HepG2 (cell line): ENCODE measurements at regions not wholly inside any gene's neighbourhood (a gene's known extent, or its start where the extent isn't known, plus 50 kb on each side); places are given as distances from the start of the nearest gene placed in this dataset.

Source experiments
- ATAC-seq: fragments of 200-7000 bp; cut with Tn5 transposase; 3 replicates; pipeline ENCODE4 v1.9.1; 2020; ENCODE audit warnings: mild to moderate bottlenecking, moderate library complexity
- BruUV-seq: library from RNA; stranded (reverse); fragments of 400-500 nt; replicated peaks from 2 replicates; lab custom pipeline; 2021; lab: Mats Ljungman, UMichigan
- CTCF ChIA-PET: fragments of 300-600 bp; formaldehyde crosslinking; extraction: SDS; loops from one replicate; lab custom pipeline; 2021; ENCODE audit warnings: low total read pairs, inconsistent platforms, low intra/inter-chr PET ratio; lab: Yijun Ruan, JAX
- POLR2A ChIA-PET: fragments of 350-600 bp; sonication (Branson Sonifier 250); formaldehyde crosslinking; loops from one replicate; lab custom pipeline; 2020; ENCODE audit warnings: antibody characterized with exemption, inconsistent platforms; lab: Yijun Ruan, JAX
- DNase-seq: peaks from one replicate; pipeline ENCODE4 v3.0.0-alpha.2; 2015; ENCODE audit warnings: low spot score
- FAIRE-seq: peaks from 3 replicates; lab custom pipeline; 2011; peaks lifted over from hg19 to GRCh38; lab: Jason Lieb, UNC
- H2AFZ ChIP-seq: one replicate; pipeline ENCODE4 v1.6.1; 2011; ENCODE audit warnings: low read length, inconsistent platforms
- H3K27ac ChIP-seq: fragments of 300-600 bp; 3 replicates; pipeline ENCODE4 v1.8.0; 2011; ENCODE audit warnings: mixed run types, mild to moderate bottlenecking, mixed read lengths, low read length, inconsistent platforms; ENCODE audit not compliant: insufficient read depth; ENCODE audit errors: extremely low read length
- H3K27me3 ChIP-seq, 2 experiments: fragments of 200-600 bp in 1 of 2; 2 replicates in 1 of 2; 3 replicates in 1 of 2; pipeline versions ENCODE4 v1.6.0 to v1.8.0; 2011; ENCODE audit warnings: low read length in 2 of 2, mild to moderate bottlenecking in 2 of 2, moderate library complexity in 2 of 2, inconsistent platforms in 1 of 2; ENCODE audit not compliant: insufficient read depth in 2 of 2, control insufficient read depth in 1 of 2
- H3K36me3 ChIP-seq, 2 experiments: fragments of 200-600 bp in 1 of 2; replicated peaks in 1 of 2; 2 replicates in 1 of 2; 3 replicates in 1 of 2; pipeline versions ENCODE4 v1.5.1 to v1.8.0; 2011; ENCODE audit warnings: low read length in 2 of 2, inconsistent platforms in 1 of 2; ENCODE audit not compliant: insufficient read depth in 2 of 2, control insufficient read depth in 1 of 2
- H3K4me1 ChIP-seq: 2 replicates; pipeline ENCODE4 v1.5.1; 2012; ENCODE audit warnings: low read length, inconsistent platforms; ENCODE audit not compliant: insufficient read depth
- H3K4me2 ChIP-seq: 2 replicates; pipeline ENCODE4 v1.6.0; 2011; ENCODE audit warnings: low read depth, low read length, inconsistent platforms
- H3K4me3 ChIP-seq, 3 experiments: fragments of 200-600 bp in 1 of 3; sonication (generic), shearing (Covaris generic) in 1 of 3; replicated peaks in 1 of 3; 2 replicates each; pipeline ENCODE4 v1.5.1; 2011 to 2016; ENCODE audit warnings: low read length in 3 of 3, inconsistent platforms in 2 of 3, low read depth in 2 of 3, mild to moderate bottlenecking in 2 of 3, control low read depth in 1 of 3, mixed read lengths in 1 of 3; ENCODE audit not compliant: insufficient read depth in 1 of 3
- H3K79me2 ChIP-seq: one replicate; pipeline ENCODE4 v1.6.1; 2011; ENCODE audit warnings: low read length, inconsistent platforms; ENCODE audit not compliant: insufficient read depth
- H3K9ac ChIP-seq: 2 replicates; pipeline ENCODE4 v1.6.0; 2011; ENCODE audit warnings: mild to moderate bottlenecking, low read depth, low read length, inconsistent platforms; ENCODE audit not compliant: insufficient read depth
- H3K9me3 ChIP-seq: 2 replicates; pipeline ENCODE4 v1.5.1; 2012; ENCODE audit warnings: mild to moderate bottlenecking, low read length
- H4K20me1 ChIP-seq: 2 replicates; pipeline ENCODE4 v1.6.0; 2011; ENCODE audit warnings: inconsistent platforms, mild to moderate bottlenecking, low read length, moderate library complexity; ENCODE audit not compliant: insufficient read depth
- ARNT2 ChIP-seq: sonication (generic); formaldehyde crosslinking; IDR thresholded peaks from 2 replicates; pipeline ENCODE4 v1.8.0; 2022; ENCODE audit warnings: mild to moderate bottlenecking, low read depth, missing genetic modification reagents, moderate library complexity
- HOXA9 ChIP-seq: sonication (generic); formaldehyde crosslinking; IDR thresholded peaks from 2 replicates; pipeline ENCODE4 v1.8.1; 2022; ENCODE audit warnings: missing genetic modification reagents, mild to moderate bottlenecking, moderate library complexity, borderline replicate concordance
- MXI1 ChIP-seq: IDR thresholded peaks from 3 replicates; pipeline ENCODE4 v1.6.1; 2012; ENCODE audit warnings: low read depth, low read length, inconsistent platforms, borderline replicate concordance
- SMC3 ChIP-seq: IDR thresholded peaks from 2 replicates; pipeline ENCODE4 v1.6.1; 2011; ENCODE audit warnings: low read length, improper control_type of control experiment
- ZNF17 ChIP-seq: sonication (generic); formaldehyde crosslinking; IDR thresholded peaks from 2 replicates; pipeline ENCODE4 v1.5.0; 2020; ENCODE audit warnings: mild to moderate bottlenecking, missing genetic modification reagents
- ZNF781 ChIP-seq: sonication (generic); formaldehyde crosslinking; IDR thresholded peaks from 2 replicates; pipeline ENCODE4 v1.5.1; 2020; ENCODE audit warnings: borderline replicate concordance, mild to moderate bottlenecking, missing genetic modification reagents; ENCODE audit errors: not compliant biosample characterization
- ZSCAN25 ChIP-seq: sonication (generic); formaldehyde crosslinking; IDR thresholded peaks from 2 replicates; pipeline ENCODE4 v1.8.0; 2022; ENCODE audit warnings: mild to moderate bottlenecking, missing genetic modification reagents
- WGBS: methylation state at CpG from one replicate; pipeline ENCODE4 v1.1.6; 2017; ENCODE audit warnings: low lambda C conversion rate; 5-methylcytosine and 5-hydroxymethylcytosine counted together
- in situ Hi-C: cut with HindIII; loops from 2 replicates; pipeline ENCODE4 v1.10.0; 2017; ENCODE audit warnings: low pct_unique_long_range_greater_than_20kb; ENCODE audit not compliant: extremely low pct_ligation_motif_present
- intact Hi-C: fragments of 100-400 bp; cut with micrococcal nuclease; formaldehyde crosslinking; loops from one replicate; pipeline ENCODE4 v1.10.0; 2022; ENCODE audit not compliant: unreplicated experiment
- TF ChIP-seq, protein P1 (sequence below): sonication (generic); formaldehyde crosslinking; IDR thresholded peaks from 2 replicates; pipeline ENCODE4 v1.8.1; 2023; ENCODE audit warnings: missing genetic modification reagents, inconsistent platforms, borderline replicate concordance
- TF ChIP-seq, protein P2 (sequence below): sonication (generic); formaldehyde crosslinking; IDR thresholded peaks from 2 replicates; pipeline ENCODE4 v1.4.0; 2020; ENCODE audit warnings: missing genetic modification reagents, mild to moderate bottlenecking, borderline replicate concordance
- TF ChIP-seq, protein P3 (sequence below): sonication (generic); formaldehyde crosslinking; IDR thresholded peaks from 2 replicates; pipeline ENCODE4 v1.4.0; 2020; ENCODE audit warnings: missing genetic modification reagents
- TF ChIP-seq, protein P4 (sequence below): sonication (generic); formaldehyde crosslinking; IDR thresholded peaks from 2 replicates; pipeline ENCODE4 v1.4.0; 2020; ENCODE audit warnings: mild to moderate bottlenecking, missing genetic modification reagents

DNA sequence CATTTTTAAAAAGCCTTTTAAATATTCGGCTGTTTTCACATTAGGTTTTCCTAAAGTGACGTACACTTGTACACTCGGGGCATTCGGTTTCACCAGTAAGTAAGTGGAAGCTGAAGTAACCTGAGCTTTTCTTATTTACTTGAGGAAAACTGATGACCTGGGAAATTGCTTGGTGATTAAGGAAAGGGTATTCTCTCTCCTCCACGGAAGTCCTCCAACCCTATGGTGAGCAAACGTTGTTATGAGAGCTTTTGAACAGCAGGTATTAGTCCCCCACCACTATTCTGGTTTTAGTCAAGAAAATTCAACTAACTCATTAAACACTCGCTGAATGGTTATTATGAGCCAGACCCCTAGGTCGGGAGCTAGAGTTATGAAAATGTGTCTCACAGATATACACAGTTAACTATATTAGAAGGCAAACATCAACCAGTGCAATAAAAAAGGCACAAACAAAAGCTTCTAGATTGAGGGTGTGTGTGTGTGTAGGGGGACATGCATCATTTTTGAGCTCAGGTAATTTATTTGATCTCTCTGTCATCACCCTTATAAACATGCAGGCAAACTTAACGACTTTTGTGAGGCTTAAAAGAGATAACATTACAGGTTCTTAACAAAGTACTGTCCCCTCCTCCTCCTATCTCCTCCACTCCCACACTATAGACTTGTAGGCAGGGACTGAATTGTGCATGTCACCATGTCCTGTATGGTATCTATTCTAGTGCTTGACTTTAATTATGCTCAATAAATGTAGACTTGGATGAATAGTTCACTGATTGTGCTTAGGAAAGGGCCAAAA lies 143.3 kb upstream of the MB21D2 start:
- intact Hi-C loops = no loop called here
- TF ChIP-seq HOXA9 (CRISPR knock-in tag) (no peak), ZSCAN25 (CRISPR knock-in tag) (no peak), MXI1 (no peak), ARNT2 (CRISPR knock-in tag) (no peak), ZNF781 (CRISPR knock-in tag) (no peak), ZNF17 (CRISPR knock-in tag) (no peak), SMC3 (no peak)
- TF ChIP-seq, protein P1, sequence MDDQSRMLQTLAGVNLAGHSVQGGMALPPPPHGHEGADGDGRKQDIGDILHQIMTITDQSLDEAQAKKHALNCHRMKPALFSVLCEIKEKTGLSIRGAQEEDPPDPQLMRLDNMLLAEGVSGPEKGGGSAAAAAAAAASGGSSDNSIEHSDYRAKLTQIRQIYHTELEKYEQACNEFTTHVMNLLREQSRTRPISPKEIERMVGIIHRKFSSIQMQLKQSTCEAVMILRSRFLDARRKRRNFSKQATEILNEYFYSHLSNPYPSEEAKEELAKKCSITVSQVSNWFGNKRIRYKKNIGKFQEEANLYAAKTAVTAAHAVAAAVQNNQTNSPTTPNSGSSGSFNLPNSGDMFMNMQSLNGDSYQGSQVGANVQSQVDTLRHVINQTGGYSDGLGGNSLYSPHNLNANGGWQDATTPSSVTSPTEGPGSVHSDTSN (CRISPR knock-in tag) = no peak
- TF ChIP-seq, protein P2, sequence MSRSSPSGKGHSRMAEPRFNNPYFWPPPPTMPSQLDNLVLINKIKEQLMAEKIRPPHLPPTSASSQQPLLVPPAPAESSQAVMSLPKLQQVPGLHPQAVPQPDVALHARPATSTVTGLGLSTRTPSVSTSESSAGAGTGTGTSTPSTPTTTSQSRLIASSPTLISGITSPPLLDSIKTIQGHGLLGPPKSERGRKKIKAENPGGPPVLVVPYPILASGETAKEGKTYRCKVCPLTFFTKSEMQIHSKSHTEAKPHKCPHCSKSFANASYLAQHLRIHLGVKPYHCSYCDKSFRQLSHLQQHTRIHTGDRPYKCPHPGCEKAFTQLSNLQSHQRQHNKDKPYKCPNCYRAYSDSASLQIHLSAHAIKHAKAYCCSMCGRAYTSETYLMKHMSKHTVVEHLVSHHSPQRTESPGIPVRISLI (CRISPR knock-in tag) = no peak
- TF ChIP-seq, protein P3, sequence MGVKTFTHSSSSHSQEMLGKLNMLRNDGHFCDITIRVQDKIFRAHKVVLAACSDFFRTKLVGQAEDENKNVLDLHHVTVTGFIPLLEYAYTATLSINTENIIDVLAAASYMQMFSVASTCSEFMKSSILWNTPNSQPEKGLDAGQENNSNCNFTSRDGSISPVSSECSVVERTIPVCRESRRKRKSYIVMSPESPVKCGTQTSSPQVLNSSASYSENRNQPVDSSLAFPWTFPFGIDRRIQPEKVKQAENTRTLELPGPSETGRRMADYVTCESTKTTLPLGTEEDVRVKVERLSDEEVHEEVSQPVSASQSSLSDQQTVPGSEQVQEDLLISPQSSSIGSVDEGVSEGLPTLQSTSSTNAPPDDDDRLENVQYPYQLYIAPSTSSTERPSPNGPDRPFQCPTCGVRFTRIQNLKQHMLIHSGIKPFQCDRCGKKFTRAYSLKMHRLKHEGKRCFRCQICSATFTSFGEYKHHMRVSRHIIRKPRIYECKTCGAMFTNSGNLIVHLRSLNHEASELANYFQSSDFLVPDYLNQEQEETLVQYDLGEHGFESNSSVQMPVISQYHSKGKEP (CRISPR knock-in tag) = no peak
- TF ChIP-seq, protein P4, sequence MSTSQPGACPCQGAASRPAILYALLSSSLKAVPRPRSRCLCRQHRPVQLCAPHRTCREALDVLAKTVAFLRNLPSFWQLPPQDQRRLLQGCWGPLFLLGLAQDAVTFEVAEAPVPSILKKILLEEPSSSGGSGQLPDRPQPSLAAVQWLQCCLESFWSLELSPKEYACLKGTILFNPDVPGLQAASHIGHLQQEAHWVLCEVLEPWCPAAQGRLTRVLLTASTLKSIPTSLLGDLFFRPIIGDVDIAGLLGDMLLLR (CRISPR knock-in tag) = no peak
- WGBS = 12% methylated on average over 9 of the region's 9 CpGs
- Histone ChIP-seq H3K4me3 (no peak overlapping the region), H3K27ac (no peak overlapping the region), H3K9me3 (no peaks in the 10 kb centered on the region), H2AFZ (no peak overlapping the region), H3K4me1 (no peaks in the 10 kb centered on the region), H3K36me3 (no peaks in the 10 kb centered on the region), H3K9ac (no peak overlapping the region), H3K79me2 (no peaks in the 10 kb centered on the region), H4K20me1 (no peaks in the 10 kb centered on the region), H3K4me2 (no peak overlapping the region), H3K27me3 (no peaks in the 10 kb centered on the region; a peak in 1 of 5 replicates)
- no TSS peak for BruUV-seq
- FAIRE-seq (no peak), ATAC-seq (no peak), DNase-seq (no peak)
- ChIA-PET POLR2A (no interaction called here), CTCF (no interaction called here)
- in situ Hi-C loops = no loop called here
